ENCODE measurements at regions not wholly inside any gene's neighbourhood (a gene's known extent, or its start where the extent isn't known, plus 50 kb on each side); places are given as distances from the start of the nearest gene placed in this dataset.

- TF ChIP-seq CTCF (IDR thresholded peaks at IDR 0.05) (no peak), POLR2AphosphoS5 (IDR thresholded peaks at IDR 0.05) (no peak)
Observed at GRCh38 chr14:56358851-56359614, 220.6 kb upstream of the TMEM260 start.
